SK-MEL-5 (cell line): ENCODE measurements at regions not wholly inside any gene's neighbourhood (a gene's known extent, or its start where the extent isn't known, plus 50 kb on each side); places are given as distances from the start of the nearest gene placed in this dataset.

Experiments used
- small RNA-seq, 2 experiments: library from RNA; depleted of rRNA; stranded (forward); fragments of <200 nt; gene quantifications; one replicate each; pipeline ENCODE3, GENCODE V24; 2014

Small RNA genes in the stretch of these regions (small RNA-seq; reads per million reads assigned to genes)
- 0 reads per million in 2 experiments for gene AL158828.1
- gene RNU2-36P, result 0.12 to 2.5 reads per million in 2 experiments
